ENCODE measurements at regions not wholly inside any gene's neighbourhood (a gene's known extent, or its start where the extent isn't known, plus 50 kb on each side); places are given as distances from the start of the nearest gene placed in this dataset.

- TF ChIP-seq POLR2AphosphoS5 (IDR thresholded peaks at IDR 0.05; ENCODE audit: low read depth, low read length): no peak
- TF ChIP-seq POLR2A (IDR thresholded peaks at IDR 0.05; ENCODE audit: low read depth, low read length): no peak
Observed at GRCh38 chr5:18433336-18433735, 799.1 kb downstream of the TAF11L14 start.

Data from GM12892 (cell line).